ENCODE measurements at regions not wholly inside any gene's neighbourhood (a gene's known extent, or its start where the extent isn't known, plus 50 kb on each side); places are given as distances from the start of the nearest gene placed in this dataset.

- no peaks in the 10 kb centered on the region for H3K27me3 ChIP-seq (ENCODE audit: control insufficient read depth in 2 of 2, insufficient read depth in 2 of 2, low read length in 2 of 2)
- H3K4me1 Mint-ChIP-seq, result no peaks in the 10 kb centered on the region
- H3K4me2 ChIP-seq (replicated peaks; ENCODE audit: extremely low read depth, low read length, poor library complexity, severe bottlenecking), result no peak overlapping the region
- H2AFZ ChIP-seq (ENCODE audit: insufficient read depth, low read depth, low read length, poor library complexity, severe bottlenecking), result no peak overlapping the region
- peaks cover 0 to 5% (median 1%) of the 10 kb centered on the region in 7 donors for H3K9me3 Mint-ChIP-seq
- no peak overlapping the region for H3K4me3 Mint-ChIP-seq
- no peaks in the 10 kb centered on the region for H4K20me1 ChIP-seq (ENCODE audit: insufficient read depth, low read length)
- H3K27ac Mint-ChIP-seq, result no peak overlapping the region
- no peaks in the 10 kb centered on the region for H3K36me3 ChIP-seq (replicated peaks in 1 of 2; ENCODE audit: control insufficient read depth in 1 of 2, insufficient read depth in 2 of 2, low read length in 2 of 2)
- H3K4me1 ChIP-seq (ENCODE audit: control insufficient read depth in 1 of 2, insufficient read depth in 2 of 2, low read length in 2 of 2), result no peaks in the 10 kb centered on the region
- H3K9me3 ChIP-seq (replicated peaks in 1 of 2; ENCODE audit: control insufficient read depth in 1 of 2, insufficient read depth in 1 of 2, low read length in 2 of 2), result no peaks in the 10 kb centered on the region
- no peak for TF ChIP-seq CTCF (IDR thresholded peaks at IDR 0.05)
- no peak overlapping the region for H3K9ac ChIP-seq (ENCODE audit: insufficient read depth, low read length, poor library complexity, severe bottlenecking)
- H3K36me3 Mint-ChIP-seq, result no peaks in the 10 kb centered on the region
- no peak for DNase-seq
- no peak overlapping the region for H3K27ac ChIP-seq (ENCODE audit: low read depth in 1 of 2, low read length in 2 of 2)
- no peak overlapping the region for H3K4me3 ChIP-seq (replicated peaks in 1 of 3; ENCODE audit: low read depth in 2 of 3, low read length in 3 of 3)
- peaks cover 0 to 3% (median 2%) of the 10 kb centered on the region in 3 donors for H3K27me3 Mint-ChIP-seq (ENCODE audit: low read depth in 3 of 3)
- H3K79me2 ChIP-seq (ENCODE audit: insufficient read depth, low read length), result no peaks in the 10 kb centered on the region
- no CpG with 5 or more reads among the region's 4 CpGs for WGBS (ENCODE audit: insufficient coverage)
- intact Hi-C loops (cut with micrococcal nuclease), result no loop called here
Observed at GRCh38 chr12:115466076-115466475, 782.1 kb upstream of the TBX3 start.

- Histone ChIP-seq H3K4me2 (replicated peaks; ENCODE audit: extremely low read depth, low read length, poor library complexity, severe bottlenecking) (no peak overlapping the region), H3K36me3 (replicated peaks in 1 of 2; ENCODE audit: control insufficient read depth in 1 of 2, insufficient read depth in 2 of 2, low read length in 2 of 2) (no peaks in the 10 kb centered on the region), H3K4me1 (ENCODE audit: control insufficient read depth in 1 of 2, insufficient read depth in 2 of 2, low read length in 2 of 2) (no peaks in the 10 kb centered on the region), H3K27me3 (ENCODE audit: control insufficient read depth in 2 of 2, insufficient read depth in 2 of 2, low read length in 2 of 2) (no peaks in the 10 kb centered on the region), H3K27ac (ENCODE audit: low read depth in 1 of 2, low read length in 2 of 2) (no peak overlapping the region), H3K4me3 (replicated peaks in 1 of 3; ENCODE audit: low read depth in 2 of 3, low read length in 3 of 3) (no peak overlapping the region), H3K9me3 (replicated peaks in 1 of 2; ENCODE audit: control insufficient read depth in 1 of 2, insufficient read depth in 1 of 2, low read length in 2 of 2) (no peaks in the 10 kb centered on the region), H2AFZ (ENCODE audit: insufficient read depth, low read depth, low read length, poor library complexity, severe bottlenecking) (no peak overlapping the region), H4K20me1 (ENCODE audit: insufficient read depth, low read length) (no peaks in the 10 kb centered on the region), H3K79me2 (ENCODE audit: insufficient read depth, low read length) (no peaks in the 10 kb centered on the region), H3K9ac (ENCODE audit: insufficient read depth, low read length, poor library complexity, severe bottlenecking) (no peak overlapping the region)
- Mint-ChIP-seq H3K27me3 (ENCODE audit: low read depth in 3 of 3) (peaks cover 0 to 3% (median 2%) of the 10 kb centered on the region in 3 donors), H3K9me3 (peaks cover 0 to 5% (median 0%) of the 10 kb centered on the region in 7 donors), H3K4me1 (no peaks in the 10 kb centered on the region), H3K36me3 (no peaks in the 10 kb centered on the region), H3K4me3 (no peak overlapping the region), H3K27ac (no peak overlapping the region)
- intact Hi-C loops (cut with micrococcal nuclease), result no loop called here
- TF ChIP-seq CTCF (IDR thresholded peaks at IDR 0.05), result no peak
- DNase-seq, result no peak
- 20% methylated on average over 1 of the region's 7 CpGs for WGBS (ENCODE audit: insufficient coverage)
Observed at GRCh38 chr12:115464661-115465060, 780.7 kb upstream of the TBX3 start.
